Osteocyte (in vitro differentiated cells): ENCODE measurements at regions not wholly inside any gene's neighbourhood (a gene's known extent, or its start where the extent isn't known, plus 50 kb on each side); places are given as distances from the start of the nearest gene placed in this dataset.

Source experiments
- DNase-seq: peaks from one replicate; pipeline ENCODE4 v3.0.0; 2021; ENCODE audit warnings: mixed read lengths; ENCODE audit not compliant: unreplicated experiment; ENCODE audit errors: extremely low spot score
- H3K27ac Mint-ChIP-seq: one replicate; pipeline ENCODE4 v1.8.0; 2021; ENCODE audit warnings: mild to moderate bottlenecking, mixed read lengths; ENCODE audit not compliant: unreplicated experiment
- H3K27me3 Mint-ChIP-seq: one replicate; pipeline ENCODE4 v1.8.0; 2021; ENCODE audit warnings: mixed read lengths; ENCODE audit not compliant: unreplicated experiment
- H3K36me3 Mint-ChIP-seq: one replicate; pipeline ENCODE4 v1.8.0; 2021; ENCODE audit warnings: mixed read lengths; ENCODE audit not compliant: unreplicated experiment
- H3K4me1 Mint-ChIP-seq: one replicate; pipeline ENCODE4 v1.8.0; 2021; ENCODE audit warnings: mixed read lengths; ENCODE audit not compliant: unreplicated experiment
- H3K4me3 Mint-ChIP-seq: one replicate; pipeline ENCODE4 v1.8.0; 2021; ENCODE audit warnings: mild to moderate bottlenecking, moderate library complexity, mixed read lengths; ENCODE audit not compliant: unreplicated experiment
- H3K9me3 Mint-ChIP-seq: one replicate; pipeline ENCODE4 v1.8.0; 2021; ENCODE audit warnings: mixed read lengths; ENCODE audit not compliant: unreplicated experiment
- TF ChIP-seq, protein P1 (sequence below): fragments of 200-600 bp; sonication (generic); IDR thresholded peaks from 2 replicates; pipeline ENCODE4 v1.5.0; 2021; ENCODE audit warnings: antibody characterized with exemption, mild to moderate bottlenecking, moderate library complexity

DNA sequence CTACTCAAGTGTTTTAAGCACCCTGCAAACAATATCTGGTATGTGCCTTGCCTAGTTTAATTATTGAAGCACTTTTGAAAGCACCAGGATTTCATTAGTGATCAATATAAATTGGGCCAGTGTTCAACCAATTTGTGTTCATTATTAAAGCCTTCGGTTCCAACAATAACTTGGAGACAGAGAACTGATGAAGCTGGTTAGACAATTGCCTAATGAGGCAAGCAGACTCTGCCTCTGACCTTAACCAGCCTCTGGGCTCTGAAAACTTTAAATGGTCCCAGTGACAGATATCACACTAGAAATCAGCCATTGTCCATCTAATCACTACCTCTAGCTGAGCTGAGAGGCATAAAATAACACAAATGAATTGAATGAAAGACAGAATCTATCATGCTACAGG lies 139.9 kb upstream of the CNTN6 start:
- H3K27ac Mint-ChIP-seq, result no peak overlapping the region
- H3K4me3 Mint-ChIP-seq, result no peak overlapping the region

DNA sequence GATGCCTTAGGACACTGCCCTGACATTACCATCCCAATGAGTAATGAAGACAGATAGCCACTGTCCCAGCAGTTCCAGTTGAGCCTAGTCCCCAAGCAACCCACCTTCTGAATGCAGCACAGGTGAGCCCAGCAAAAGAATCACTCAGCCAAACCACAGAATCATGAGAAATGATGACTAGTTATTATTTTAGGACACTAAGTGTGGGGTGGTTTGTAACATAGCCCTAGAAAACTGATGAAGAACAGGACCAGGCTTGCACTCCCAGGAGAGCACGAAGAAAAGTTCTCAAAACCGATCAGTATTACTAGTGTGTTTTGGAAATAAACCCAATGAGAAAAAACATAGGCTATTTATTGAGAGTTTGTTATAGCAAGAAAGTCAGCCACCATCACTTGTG lies 129.6 kb upstream of the CNTN6 start:
- Mint-ChIP-seq H3K9me3 (peaks cover 38% of the 10 kb centered on the region), H3K4me1 (no peaks in the 10 kb centered on the region), H3K36me3 (no peaks in the 10 kb centered on the region), H3K27ac (no peak overlapping the region), H3K4me3 (no peak overlapping the region), H3K27me3 (no peaks in the 10 kb centered on the region)
- TF ChIP-seq, protein P1, sequence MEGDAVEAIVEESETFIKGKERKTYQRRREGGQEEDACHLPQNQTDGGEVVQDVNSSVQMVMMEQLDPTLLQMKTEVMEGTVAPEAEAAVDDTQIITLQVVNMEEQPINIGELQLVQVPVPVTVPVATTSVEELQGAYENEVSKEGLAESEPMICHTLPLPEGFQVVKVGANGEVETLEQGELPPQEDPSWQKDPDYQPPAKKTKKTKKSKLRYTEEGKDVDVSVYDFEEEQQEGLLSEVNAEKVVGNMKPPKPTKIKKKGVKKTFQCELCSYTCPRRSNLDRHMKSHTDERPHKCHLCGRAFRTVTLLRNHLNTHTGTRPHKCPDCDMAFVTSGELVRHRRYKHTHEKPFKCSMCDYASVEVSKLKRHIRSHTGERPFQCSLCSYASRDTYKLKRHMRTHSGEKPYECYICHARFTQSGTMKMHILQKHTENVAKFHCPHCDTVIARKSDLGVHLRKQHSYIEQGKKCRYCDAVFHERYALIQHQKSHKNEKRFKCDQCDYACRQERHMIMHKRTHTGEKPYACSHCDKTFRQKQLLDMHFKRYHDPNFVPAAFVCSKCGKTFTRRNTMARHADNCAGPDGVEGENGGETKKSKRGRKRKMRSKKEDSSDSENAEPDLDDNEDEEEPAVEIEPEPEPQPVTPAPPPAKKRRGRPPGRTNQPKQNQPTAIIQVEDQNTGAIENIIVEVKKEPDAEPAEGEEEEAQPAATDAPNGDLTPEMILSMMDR, result no peak
- DNase-seq, result no peak

More for the DNA sequence above, 139.9 kb upstream of the CNTN6 start:
- H3K9me3 Mint-ChIP-seq, result peaks cover 5% of the 10 kb centered on the region
- no peaks in the 10 kb centered on the region for H3K4me1 Mint-ChIP-seq
- TF ChIP-seq, protein P1, result no peak
- H3K27me3 Mint-ChIP-seq, result no peaks in the 10 kb centered on the region
- no peak for DNase-seq
- H3K36me3 Mint-ChIP-seq, result no peaks in the 10 kb centered on the region

DNA sequence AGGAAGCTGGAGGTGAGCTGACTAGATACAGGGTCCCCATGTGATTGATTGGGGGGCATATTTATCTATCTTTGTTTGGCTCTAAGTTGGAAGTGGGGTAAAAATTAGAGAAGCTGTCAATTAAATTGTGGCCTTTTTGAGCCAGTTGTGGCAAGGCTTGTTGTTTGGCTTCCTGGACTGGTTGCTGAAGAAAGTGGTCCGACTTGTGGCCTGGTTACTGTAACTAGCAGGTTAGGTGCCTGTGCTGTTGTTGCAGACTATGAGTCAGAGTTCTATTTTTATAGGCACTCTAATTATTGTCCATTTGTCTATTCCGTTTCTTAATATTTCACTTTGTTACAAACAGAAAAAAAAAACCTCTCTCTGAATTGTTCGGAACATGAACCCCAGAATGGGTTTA lies 129.1 kb upstream of the CNTN6 start:
- Mint-ChIP-seq H3K4me1 (no peaks in the 10 kb centered on the region), H3K36me3 (no peaks in the 10 kb centered on the region), H3K9me3 (peaks cover 36% of the 10 kb centered on the region), H3K4me3 (no peak overlapping the region), H3K27ac (no peak overlapping the region), H3K27me3 (no peaks in the 10 kb centered on the region)
- TF ChIP-seq, protein P1, result no peak
- no peak for DNase-seq

DNA sequence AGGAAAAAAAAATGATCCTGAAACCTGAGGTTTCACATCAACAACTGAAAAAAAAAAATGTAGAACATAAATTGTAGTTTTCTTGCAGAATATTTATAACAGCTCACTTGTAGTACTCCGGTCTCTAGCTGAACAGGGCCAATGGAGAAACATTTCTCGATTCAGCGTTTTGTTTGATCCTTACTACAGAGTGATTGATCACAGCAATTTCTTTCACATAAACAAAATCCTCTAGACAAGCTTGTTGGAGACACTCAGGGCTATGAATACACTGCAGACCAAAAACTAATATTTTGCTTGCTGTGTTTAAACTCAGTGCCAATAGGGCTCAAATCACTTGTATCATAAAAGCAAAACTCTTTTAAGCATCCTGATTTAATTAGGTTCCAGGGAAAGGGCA lies 127.0 kb upstream of the CNTN6 start:
- Mint-ChIP-seq H3K27ac (no peak overlapping the region), H3K36me3 (no peaks in the 10 kb centered on the region), H3K4me1 (no peaks in the 10 kb centered on the region), H3K9me3 (peaks cover 21% of the 10 kb centered on the region), H3K27me3 (no peaks in the 10 kb centered on the region), H3K4me3 (no peak overlapping the region)
- TF ChIP-seq, protein P1, result no peak
- no peak for DNase-seq

DNA sequence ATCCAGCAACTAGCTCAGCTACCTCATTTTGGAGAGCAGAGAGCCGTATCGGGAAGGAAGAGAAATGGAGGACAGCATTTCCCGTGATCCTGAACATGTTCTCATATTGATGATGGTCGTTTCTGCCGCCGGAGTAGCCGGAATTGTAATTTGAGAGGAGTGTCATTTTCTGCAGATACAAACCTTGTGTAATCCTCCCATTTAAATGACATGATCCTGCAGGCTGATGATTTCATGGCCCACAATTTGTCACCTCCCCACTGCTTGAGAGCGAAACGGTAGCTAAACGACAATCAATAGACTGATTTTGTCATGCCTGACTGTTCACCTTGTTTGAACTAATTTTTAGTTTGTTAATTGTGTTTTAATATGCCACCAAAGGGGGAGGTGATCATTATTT lies 126.5 kb upstream of the CNTN6 start:
- Mint-ChIP-seq H3K27ac (no peak overlapping the region), H3K4me1 (no peaks in the 10 kb centered on the region), H3K9me3 (peaks cover 21% of the 10 kb centered on the region), H3K4me3 (no peak overlapping the region), H3K27me3 (no peaks in the 10 kb centered on the region), H3K36me3 (no peaks in the 10 kb centered on the region)
- TF ChIP-seq, protein P1, result no peak
- DNase-seq, result no peak
